ENCODE measurements at regions not wholly inside any gene's neighbourhood (a gene's known extent, or its start where the extent isn't known, plus 50 kb on each side); places are given as distances from the start of the nearest gene placed in this dataset.
"Not testable (repeated sequence)": the region's sequence is repeated elsewhere in the genome, so short reads cannot be mapped to it uniquely, and the experiment has no call there.

DNA sequence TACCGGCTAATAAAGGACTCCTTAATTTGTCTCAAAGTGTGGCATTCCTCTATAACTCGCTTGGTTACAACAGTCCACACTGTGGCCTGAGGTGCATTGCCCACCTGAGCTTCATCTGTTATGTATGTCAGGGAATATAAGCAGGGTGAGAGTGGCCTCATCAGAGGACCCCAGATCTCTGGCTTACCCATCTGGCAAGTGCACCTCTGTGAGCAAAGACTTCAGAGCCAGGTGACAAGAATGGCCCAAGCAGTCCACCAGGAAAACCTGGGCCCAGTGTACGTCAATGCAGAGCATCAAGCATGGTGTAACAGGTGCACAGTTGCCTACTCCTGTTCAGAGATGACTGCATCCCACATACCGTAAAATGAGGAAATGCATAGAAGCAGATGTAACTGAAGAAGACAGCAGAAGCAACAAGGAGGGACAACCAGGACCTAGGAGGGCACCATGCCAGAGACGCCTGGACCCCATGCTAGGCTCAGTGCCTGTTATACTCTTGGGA lies 1621.0 kb downstream of the SPATA31A7 start:
- DNase-seq: peak; percentile 6
- H3K4me3 Mint-ChIP-seq (ENCODE audit: unreplicated experiment); H3K27ac Mint-ChIP-seq (ENCODE audit: unreplicated experiment); H3K9me3 Mint-ChIP-seq (ENCODE audit: unreplicated experiment); H3K4me1 Mint-ChIP-seq (ENCODE audit: low read depth, unreplicated experiment); H3K36me3 Mint-ChIP-seq (ENCODE audit: unreplicated experiment); H3K27me3 Mint-ChIP-seq (ENCODE audit: unreplicated experiment): not testable (repeated sequence)

DNA sequence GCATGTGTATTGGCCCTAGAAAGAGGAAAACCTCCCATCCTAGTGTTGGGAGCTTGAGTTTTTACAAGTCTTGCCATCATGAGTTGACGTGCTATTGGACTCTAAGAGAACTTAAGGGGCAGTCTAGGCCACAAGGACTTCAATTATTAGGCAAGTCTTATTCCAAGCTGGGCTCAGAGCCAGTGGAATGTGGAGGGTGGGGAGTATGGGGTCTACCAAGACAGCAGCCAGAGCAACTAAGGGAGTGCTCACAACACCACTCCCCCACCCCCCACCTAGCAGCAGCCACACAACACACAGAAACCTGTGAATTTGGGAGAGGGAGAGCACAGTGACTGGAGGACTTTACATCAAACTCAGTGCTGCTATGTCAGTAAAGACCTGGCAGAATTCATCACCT lies 1625.6 kb downstream of the SPATA31A7 start:
- H3K4me3 Mint-ChIP-seq (ENCODE audit: unreplicated experiment); H3K27ac Mint-ChIP-seq (ENCODE audit: unreplicated experiment); H3K9me3 Mint-ChIP-seq (ENCODE audit: unreplicated experiment); H3K36me3 Mint-ChIP-seq (ENCODE audit: unreplicated experiment); H3K27me3 Mint-ChIP-seq (ENCODE audit: unreplicated experiment); H3K4me1 Mint-ChIP-seq (ENCODE audit: low read depth, unreplicated experiment): not testable (repeated sequence)
- DNase-seq: peak; percentile 6

DNA sequence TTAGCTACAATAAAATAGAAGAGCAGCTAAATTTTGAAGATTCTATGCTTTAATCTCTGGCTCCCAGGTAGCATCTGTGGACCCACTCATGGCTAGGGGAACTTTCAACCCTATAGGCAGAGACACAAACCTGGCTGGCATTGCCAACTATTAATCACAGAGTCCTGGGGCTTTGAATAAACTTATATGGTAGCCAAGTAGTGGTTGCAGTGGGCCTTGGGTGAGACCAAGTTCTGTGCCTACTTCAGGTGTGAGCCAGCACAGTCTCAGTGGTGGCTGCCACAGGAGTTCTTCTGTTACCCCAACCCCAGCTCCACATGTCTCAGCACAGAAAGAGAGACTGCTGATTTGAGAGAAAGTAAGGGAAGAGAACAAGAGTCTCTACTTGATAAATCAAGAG lies 1626.5 kb downstream of the SPATA31A7 start:
- H3K27me3 Mint-ChIP-seq (ENCODE audit: unreplicated experiment); H3K4me1 Mint-ChIP-seq (ENCODE audit: low read depth, unreplicated experiment); H3K4me3 Mint-ChIP-seq (ENCODE audit: unreplicated experiment); H3K9me3 Mint-ChIP-seq (ENCODE audit: unreplicated experiment); H3K36me3 Mint-ChIP-seq (ENCODE audit: unreplicated experiment); H3K27ac Mint-ChIP-seq (ENCODE audit: unreplicated experiment): not testable (repeated sequence)
- peak; percentile 11 for DNase-seq

DNA sequence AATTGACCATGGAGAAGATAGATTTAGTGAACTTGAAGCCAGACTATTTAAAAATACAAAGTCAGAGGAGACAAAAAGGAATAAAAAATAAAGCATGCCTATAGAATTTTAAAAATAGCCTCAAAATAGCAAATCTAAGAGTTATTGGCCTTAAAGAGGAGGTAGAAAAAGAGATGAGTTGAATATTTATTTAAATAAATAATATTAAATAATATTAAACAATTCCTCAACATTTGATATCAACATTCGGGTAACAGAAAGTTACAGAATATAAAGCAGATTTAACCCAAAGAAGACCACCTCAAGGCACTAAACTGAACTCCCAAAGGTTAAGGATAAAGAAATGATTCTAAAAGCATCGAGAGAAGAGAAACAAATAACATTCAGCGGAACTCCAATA lies 1627.4 kb downstream of the SPATA31A7 start:
- H3K27ac Mint-ChIP-seq (ENCODE audit: unreplicated experiment); DNase-seq; H3K27me3 Mint-ChIP-seq (ENCODE audit: unreplicated experiment); H3K4me1 Mint-ChIP-seq (ENCODE audit: low read depth, unreplicated experiment); H3K36me3 Mint-ChIP-seq (ENCODE audit: unreplicated experiment); H3K9me3 Mint-ChIP-seq (ENCODE audit: unreplicated experiment); H3K4me3 Mint-ChIP-seq (ENCODE audit: unreplicated experiment): not testable (repeated sequence)

DNA sequence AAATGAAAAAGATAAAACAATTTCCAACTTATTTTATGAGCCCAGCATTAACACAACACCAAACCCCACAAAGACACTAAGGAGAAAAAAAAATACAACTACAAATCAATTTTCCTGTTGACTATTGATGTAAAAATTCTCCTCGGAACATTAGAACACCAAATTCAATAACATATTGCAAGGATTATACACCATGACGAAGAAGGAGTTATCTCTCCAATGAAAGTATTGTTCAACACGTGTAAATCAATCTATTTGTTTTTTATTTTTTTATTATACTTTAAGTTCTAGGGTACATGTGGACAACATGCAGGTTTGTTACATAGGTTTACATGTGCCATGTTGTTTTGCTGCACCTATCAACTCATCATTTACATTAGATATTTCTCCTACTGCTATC lies 1632.3 kb downstream of the SPATA31A7 start:
- H3K9me3 Mint-ChIP-seq (ENCODE audit: unreplicated experiment); H3K4me3 Mint-ChIP-seq (ENCODE audit: unreplicated experiment); H3K27ac Mint-ChIP-seq (ENCODE audit: unreplicated experiment); H3K36me3 Mint-ChIP-seq (ENCODE audit: unreplicated experiment); H3K27me3 Mint-ChIP-seq (ENCODE audit: unreplicated experiment); H3K4me1 Mint-ChIP-seq (ENCODE audit: low read depth, unreplicated experiment); DNase-seq: not testable (repeated sequence)

DNA sequence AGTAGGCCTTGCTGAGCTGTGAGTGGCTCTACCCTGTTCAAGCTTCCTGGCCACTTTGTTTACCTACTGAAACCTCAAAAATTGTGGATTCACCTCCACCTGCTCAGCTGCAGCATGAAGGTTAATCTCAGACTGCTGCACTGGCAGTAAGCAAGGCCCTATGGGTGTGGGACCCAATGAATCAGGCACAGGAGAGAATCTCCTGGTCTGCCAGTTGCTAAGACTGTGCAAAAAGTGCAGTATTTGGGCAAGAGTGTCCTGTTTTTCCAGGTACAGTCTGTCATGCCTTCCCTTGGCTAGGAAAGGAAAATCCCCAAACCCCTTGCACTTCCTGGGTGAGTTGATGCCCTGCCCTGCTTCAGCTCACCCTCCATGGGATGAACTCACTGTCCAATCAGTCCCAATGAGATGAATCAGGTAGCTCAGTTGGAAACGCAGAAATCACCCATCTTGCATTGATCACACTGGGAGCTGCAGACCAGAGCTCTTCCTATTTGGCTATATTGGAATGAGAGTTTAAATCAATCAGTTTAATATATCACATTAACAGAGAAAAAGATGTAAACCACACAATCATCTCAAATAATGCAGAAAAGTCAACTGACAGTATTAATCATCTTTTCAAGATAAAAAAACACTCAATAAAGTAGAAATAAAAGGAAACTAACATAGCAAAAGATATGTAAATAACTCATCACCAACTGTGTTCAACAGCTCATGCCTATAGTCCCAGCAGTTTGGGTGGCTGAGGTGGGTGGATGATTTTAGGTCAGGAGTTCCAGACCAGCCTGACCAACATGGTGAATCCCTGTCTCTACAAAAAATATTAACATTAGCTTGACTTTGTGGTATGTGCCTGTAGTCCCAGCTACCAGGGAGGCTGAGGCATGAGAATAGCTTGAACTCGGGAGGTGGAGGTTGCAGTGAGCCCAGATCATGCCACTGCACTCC lies 1638.4 kb downstream of the SPATA31A7 start:
- not testable (repeated sequence) for H3K4me1 Mint-ChIP-seq (ENCODE audit: low read depth, unreplicated experiment); DNase-seq; H3K4me3 Mint-ChIP-seq (ENCODE audit: unreplicated experiment); H3K27ac Mint-ChIP-seq (ENCODE audit: unreplicated experiment); H3K36me3 Mint-ChIP-seq (ENCODE audit: unreplicated experiment); H3K9me3 Mint-ChIP-seq (ENCODE audit: unreplicated experiment)
- H3K27me3 Mint-ChIP-seq (ENCODE audit: unreplicated experiment): peaks cover 10% of the 10 kb centered on the region

DNA sequence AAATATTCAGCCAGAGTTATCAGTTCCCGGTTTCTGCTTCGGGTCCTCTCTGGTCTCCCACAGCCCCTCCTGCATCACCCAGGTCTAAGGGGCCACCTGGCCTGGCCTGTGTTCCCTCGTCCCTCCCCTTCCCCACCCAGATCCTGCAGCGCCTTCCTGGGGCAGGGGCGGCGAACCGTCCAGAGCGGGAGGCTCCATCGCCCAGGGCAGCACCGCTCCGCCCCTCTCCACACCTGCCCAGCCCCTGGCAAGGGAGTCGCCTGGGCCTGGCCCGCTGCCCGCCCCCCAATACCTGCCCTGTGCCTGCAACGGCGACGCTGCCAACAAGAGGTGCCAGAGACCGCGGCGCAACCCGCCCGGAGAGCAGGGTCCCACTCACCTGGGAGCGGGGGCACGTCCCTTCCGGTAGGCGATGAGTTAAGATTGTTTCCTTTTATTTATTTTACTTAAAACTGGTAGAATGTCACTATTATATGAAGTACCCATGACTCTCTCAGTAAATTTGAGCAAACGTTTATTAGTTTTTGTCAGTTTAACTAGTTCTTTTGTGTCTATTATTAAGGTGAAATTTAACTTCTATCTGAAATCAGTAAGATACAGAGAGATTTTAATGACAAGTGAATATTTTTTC lies 1641.1 kb downstream of the SPATA31A7 start:
- not testable (repeated sequence) for DNase-seq; H3K9me3 Mint-ChIP-seq (ENCODE audit: unreplicated experiment); H3K27me3 Mint-ChIP-seq (ENCODE audit: unreplicated experiment); H3K36me3 Mint-ChIP-seq (ENCODE audit: unreplicated experiment); H3K4me1 Mint-ChIP-seq (ENCODE audit: low read depth, unreplicated experiment); H3K4me3 Mint-ChIP-seq (ENCODE audit: unreplicated experiment); H3K27ac Mint-ChIP-seq (ENCODE audit: unreplicated experiment)

DNA sequence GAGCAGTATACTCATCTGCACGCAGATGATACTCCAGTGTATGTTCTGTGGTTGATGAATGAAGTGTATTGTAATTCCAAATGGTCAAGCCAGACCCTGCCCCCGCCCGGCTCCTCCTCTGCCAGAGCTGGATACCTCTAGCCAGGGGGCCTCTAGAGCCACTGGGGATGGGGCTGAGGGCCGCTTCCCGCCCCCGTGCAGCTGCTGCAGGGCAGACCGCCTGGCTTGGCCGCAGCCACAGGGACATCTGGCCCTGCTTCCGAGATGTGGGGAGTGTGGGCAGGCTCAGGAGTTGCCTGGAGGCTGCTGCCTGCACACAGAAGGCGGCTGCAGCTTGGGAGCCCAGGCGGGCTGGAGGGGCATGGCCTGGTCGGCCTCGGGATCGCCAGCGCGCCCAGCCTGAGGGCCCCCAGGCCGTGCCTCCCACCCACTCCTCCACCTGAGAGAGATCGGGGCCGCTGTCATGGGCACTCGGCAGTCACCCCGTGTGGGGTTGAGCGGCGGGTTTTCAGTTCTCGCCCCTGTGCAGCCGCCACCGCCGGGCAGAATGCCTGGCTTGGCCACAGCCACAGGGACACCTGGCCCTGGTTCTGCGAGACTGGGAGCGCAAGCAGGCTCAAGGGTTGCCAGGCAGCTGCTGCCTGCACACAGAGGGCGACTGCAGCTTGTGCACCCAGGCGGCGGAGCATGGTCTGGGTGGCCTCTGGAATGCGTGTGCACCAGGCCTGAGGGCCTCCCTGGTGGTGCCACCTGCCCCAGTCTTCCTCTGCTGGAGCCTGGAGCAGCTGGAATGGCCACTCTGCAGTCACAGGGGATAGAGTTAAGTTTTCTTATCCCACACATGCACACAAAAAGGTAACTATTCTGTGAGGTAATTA lies 1643.7 kb downstream of the SPATA31A7 start:
- not testable (repeated sequence) for H3K36me3 Mint-ChIP-seq (ENCODE audit: unreplicated experiment); H3K27me3 Mint-ChIP-seq (ENCODE audit: unreplicated experiment); H3K4me3 Mint-ChIP-seq (ENCODE audit: unreplicated experiment); H3K4me1 Mint-ChIP-seq (ENCODE audit: low read depth, unreplicated experiment); H3K27ac Mint-ChIP-seq (ENCODE audit: unreplicated experiment); H3K9me3 Mint-ChIP-seq (ENCODE audit: unreplicated experiment)
- DNase-seq: peak; percentile 56

DNA sequence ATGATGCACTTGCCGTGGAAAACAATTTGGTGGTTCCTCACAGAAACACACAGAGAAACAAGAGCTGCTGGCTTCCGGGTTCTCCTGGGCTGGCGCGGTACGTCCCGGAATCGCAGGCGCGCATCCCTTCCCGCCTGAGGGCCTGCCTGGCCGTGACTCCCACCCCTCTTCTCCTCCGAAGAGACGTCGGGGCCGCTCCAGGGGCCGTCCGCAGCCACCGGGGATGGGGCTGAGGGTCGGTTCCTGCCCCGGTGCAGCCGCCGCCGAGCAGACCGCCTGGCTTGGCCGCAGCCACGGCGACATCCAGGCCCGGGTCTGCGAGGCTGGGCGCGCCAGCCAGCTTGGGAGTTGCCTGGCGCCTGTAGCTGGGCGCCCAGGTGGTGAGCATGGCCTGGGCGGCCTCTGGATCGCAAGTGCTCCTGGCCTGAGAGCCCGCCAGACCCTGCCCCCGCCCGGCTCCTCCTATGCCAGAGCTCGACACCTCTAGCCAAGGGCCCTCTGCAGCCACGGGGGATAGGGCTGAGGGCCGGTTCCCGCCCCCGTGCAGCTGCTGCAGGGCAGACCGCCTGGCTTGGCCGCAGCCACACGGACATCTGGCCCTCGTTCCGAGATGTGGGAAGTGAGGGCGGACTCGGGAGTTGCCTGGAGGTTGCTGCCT lies 1647.5 kb downstream of the SPATA31A7 start:
- Mint-ChIP-seq H3K27me3 (ENCODE audit: unreplicated experiment) (peaks cover 10% of the 10 kb centered on the region), H3K4me3 (ENCODE audit: unreplicated experiment) (peak overlapping the region; percentile 42)
- H3K27ac Mint-ChIP-seq (ENCODE audit: unreplicated experiment); H3K9me3 Mint-ChIP-seq (ENCODE audit: unreplicated experiment); H3K4me1 Mint-ChIP-seq (ENCODE audit: low read depth, unreplicated experiment); H3K36me3 Mint-ChIP-seq (ENCODE audit: unreplicated experiment): not testable (repeated sequence)
- DNase-seq: peak; percentile 74

DNA sequence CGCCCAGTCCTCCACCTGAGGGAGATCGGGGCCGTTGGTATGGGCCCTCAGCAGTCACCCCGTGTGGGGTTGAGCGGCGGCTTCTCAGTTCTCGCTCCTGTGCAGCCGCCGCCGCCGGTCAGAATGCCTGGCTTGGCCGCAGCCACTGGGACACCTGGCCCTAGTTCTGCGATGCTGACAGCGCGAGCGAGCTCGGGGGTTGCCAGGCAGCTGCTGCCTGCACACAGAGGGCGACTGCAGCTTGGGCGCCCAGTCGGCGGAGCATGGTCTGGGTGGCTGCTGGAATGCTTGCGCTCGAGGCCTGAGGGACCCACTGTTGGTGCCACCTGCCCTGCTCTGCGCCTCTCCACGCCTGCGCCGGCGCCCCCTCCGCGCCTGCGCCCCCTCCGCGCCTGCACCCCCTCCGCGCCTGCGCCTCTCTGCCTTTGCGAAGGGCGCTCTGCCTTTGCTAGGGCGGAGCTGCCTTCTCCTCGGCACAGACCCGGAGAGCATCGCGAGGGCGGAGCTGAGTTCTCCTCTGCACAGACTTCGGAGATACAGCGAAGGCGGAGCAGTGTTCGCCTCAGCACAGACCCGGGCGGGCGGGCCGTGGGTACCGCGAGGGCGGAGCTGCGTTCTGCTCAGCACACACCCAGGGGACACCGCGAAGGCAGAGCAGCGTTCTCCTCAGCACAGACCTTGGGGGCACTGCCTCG lies 1648.3 kb downstream of the SPATA31A7 start:
- Mint-ChIP-seq H3K4me3 (ENCODE audit: unreplicated experiment) (peak overlapping the region; percentile 91), H3K9me3 (ENCODE audit: unreplicated experiment) (peaks cover 12% of the 10 kb centered on the region), H3K27me3 (ENCODE audit: unreplicated experiment) (peaks cover 17% of the 10 kb centered on the region)
- H3K27ac Mint-ChIP-seq (ENCODE audit: unreplicated experiment); H3K36me3 Mint-ChIP-seq (ENCODE audit: unreplicated experiment); H3K4me1 Mint-ChIP-seq (ENCODE audit: low read depth, unreplicated experiment): not testable (repeated sequence)
- DNase-seq: peak; percentile 95

DNA sequence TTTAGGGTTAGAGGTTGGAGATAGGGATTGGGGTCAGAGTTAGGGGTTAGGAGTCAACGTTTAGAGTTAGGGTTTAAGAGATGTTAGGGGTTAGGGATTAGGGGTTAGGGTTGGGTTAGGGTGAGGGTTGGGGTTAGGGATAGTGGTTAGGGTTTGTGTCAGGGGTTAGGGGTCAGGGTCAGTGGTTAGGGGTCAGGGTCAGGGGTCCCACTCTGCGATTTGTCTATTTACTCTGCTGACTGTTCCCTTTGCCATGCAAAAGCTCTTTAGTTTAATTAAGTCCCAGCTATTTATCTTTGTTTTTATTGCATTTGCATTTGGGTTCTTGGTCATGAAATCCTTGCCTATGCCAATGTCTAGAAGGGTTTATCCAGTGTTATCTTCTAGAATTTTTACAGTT lies 1649.3 kb downstream of the SPATA31A7 start:
- not testable (repeated sequence) for H3K4me1 Mint-ChIP-seq (ENCODE audit: low read depth, unreplicated experiment); DNase-seq; H3K4me3 Mint-ChIP-seq (ENCODE audit: unreplicated experiment); H3K27ac Mint-ChIP-seq (ENCODE audit: unreplicated experiment)
- Mint-ChIP-seq H3K27me3 (ENCODE audit: unreplicated experiment) (peaks cover 19% of the 10 kb centered on the region), H3K9me3 (ENCODE audit: unreplicated experiment) (peaks cover 13% of the 10 kb centered on the region), H3K36me3 (ENCODE audit: unreplicated experiment) (peaks cover 10% of the 10 kb centered on the region)
